Mesenchymal stem cell (in vitro differentiated cells and primary cell): ENCODE measurements at regions not wholly inside any gene's neighbourhood (a gene's known extent, or its start where the extent isn't known, plus 50 kb on each side); places are given as distances from the start of the nearest gene placed in this dataset.

Source experiments
- DNase-seq: peaks from one replicate; pipeline ENCODE4 v3.0.0-alpha.2; 2013
- H2AFZ ChIP-seq: one replicate; pipeline ENCODE4 v1.6.1; 2013; ENCODE audit warnings: low read depth, mild to moderate bottlenecking, control low read depth, inconsistent platforms, low read length, moderate library complexity
- H2AK5ac ChIP-seq: 2 replicates; pipeline ENCODE4 v1.6.1; 2013; ENCODE audit warnings: low read length, moderate library complexity, mild to moderate bottlenecking, inconsistent platforms; ENCODE audit not compliant: severe bottlenecking
- H2BK120ac ChIP-seq: one replicate; pipeline ENCODE4 v1.6.1; 2013; ENCODE audit warnings: low read depth, mild to moderate bottlenecking, inconsistent platforms, low read length, moderate library complexity
- H2BK12ac ChIP-seq, 2 experiments: one replicate each; pipeline ENCODE4 v1.6.1; 2013; ENCODE audit warnings: inconsistent platforms in 2 of 2, low read length in 2 of 2, mild to moderate bottlenecking in 2 of 2, moderate library complexity in 2 of 2, control low read depth in 1 of 2
- H2BK15ac ChIP-seq: one replicate; pipeline ENCODE4 v1.6.1; 2013; ENCODE audit warnings: mild to moderate bottlenecking, low read depth, inconsistent platforms; ENCODE audit not compliant: poor library complexity, severe bottlenecking
- H2BK5ac ChIP-seq: 2 replicates; pipeline ENCODE4 v1.6.1; 2013; ENCODE audit warnings: low read depth, mild to moderate bottlenecking, low read length, control low read depth, inconsistent platforms; ENCODE audit not compliant: poor library complexity, severe bottlenecking
- H3K14ac ChIP-seq, 2 experiments: one replicate each; pipeline ENCODE4 v1.6.1; 2013; ENCODE audit warnings: inconsistent platforms in 2 of 2, low read length in 2 of 2, control low read depth in 1 of 2, mild to moderate bottlenecking in 1 of 2, moderate library complexity in 1 of 2
- H3K18ac ChIP-seq, 2 experiments: one replicate each; pipeline ENCODE4 v1.6.1; 2013; ENCODE audit warnings: inconsistent platforms in 2 of 2, low read length in 2 of 2, control low read depth in 1 of 2, low read depth in 1 of 2, mild to moderate bottlenecking in 1 of 2
- H3K23ac ChIP-seq, 2 experiments: one replicate each; pipeline ENCODE4 v1.6.1; 2013; ENCODE audit warnings: inconsistent platforms in 2 of 2, low read length in 2 of 2, mild to moderate bottlenecking in 2 of 2, moderate library complexity in 2 of 2, control low read depth in 1 of 2
- H3K27ac ChIP-seq: 2 replicates; pipeline ENCODE4 v1.5.1; 2013; ENCODE audit warnings: mild to moderate bottlenecking, moderate library complexity, low read length, control low read depth, inconsistent platforms; ENCODE audit not compliant: poor library complexity, severe bottlenecking
- H3K27me3 ChIP-seq, 2 experiments: 2 replicates each; pipeline versions ENCODE4 v1.6.1 to v1.7.0; 2013; ENCODE audit warnings: low read length in 2 of 2, mild to moderate bottlenecking in 2 of 2, moderate library complexity in 2 of 2, control low read depth in 1 of 2, inconsistent platforms in 1 of 2; ENCODE audit not compliant: control insufficient read depth in 1 of 2, insufficient read depth in 1 of 2
- H3K36me3 ChIP-seq, 2 experiments: 2 replicates each; pipeline versions ENCODE4 v1.6.1 to v1.7.0; 2013; ENCODE audit warnings: low read length in 2 of 2, control low read depth in 1 of 2, inconsistent platforms in 1 of 2, low read depth in 1 of 2, mild to moderate bottlenecking in 1 of 2; ENCODE audit not compliant: insufficient read depth in 2 of 2, control insufficient read depth in 1 of 2
- H3K4ac ChIP-seq, 2 experiments: one replicate each; pipeline ENCODE4 v1.6.1; 2013; ENCODE audit warnings: inconsistent platforms in 2 of 2, low read length in 2 of 2, mild to moderate bottlenecking in 2 of 2, moderate library complexity in 2 of 2, control low read depth in 1 of 2, low read depth in 1 of 2
- H3K4me1 ChIP-seq: 2 replicates; pipeline ENCODE4 v1.6.1; 2013; ENCODE audit warnings: low read depth, low read length, control low read depth; ENCODE audit not compliant: control insufficient read depth, insufficient read depth
- H3K4me2 ChIP-seq: 2 replicates; pipeline ENCODE4 v1.6.1; 2013; ENCODE audit warnings: low read length, mild to moderate bottlenecking, inconsistent platforms; ENCODE audit not compliant: poor library complexity, severe bottlenecking
- H3K4me3 ChIP-seq, 2 experiments: 2 replicates each; pipeline versions ENCODE4 v1.5.1 to v1.7.0; 2013; ENCODE audit warnings: low read length in 2 of 2, mild to moderate bottlenecking in 2 of 2, control low read depth in 1 of 2, low read depth in 1 of 2; ENCODE audit not compliant: insufficient read depth in 1 of 2
- H3K79me1 ChIP-seq: replicated peaks from 2 replicates; pipeline ENCODE4 v1.6.1; 2013; ENCODE audit warnings: mild to moderate bottlenecking, control low read depth, low read length, inconsistent platforms; ENCODE audit not compliant: poor library complexity, severe bottlenecking
- H3K9ac ChIP-seq: 2 replicates; pipeline ENCODE4 v1.7.0; 2013; ENCODE audit warnings: mild to moderate bottlenecking, low read length, moderate library complexity
- H3K9me3 ChIP-seq: 2 replicates; pipeline ENCODE4 v1.7.0; 2013; ENCODE audit warnings: mild to moderate bottlenecking, low read length; ENCODE audit not compliant: control insufficient read depth
- H4K8ac ChIP-seq: one replicate; pipeline ENCODE4 v1.6.1; 2013; ENCODE audit warnings: inconsistent platforms, mild to moderate bottlenecking, low read length, moderate library complexity
- H4K91ac ChIP-seq: one replicate; pipeline ENCODE4 v1.6.1; 2013; ENCODE audit warnings: mild to moderate bottlenecking, low read length, inconsistent platforms
- WGBS: methylation state at CpG from one replicate; pipeline ENCODE4 v1.1.7; 2013; ENCODE audit warnings: mixed read lengths; 5-methylcytosine and 5-hydroxymethylcytosine counted together

DNA sequence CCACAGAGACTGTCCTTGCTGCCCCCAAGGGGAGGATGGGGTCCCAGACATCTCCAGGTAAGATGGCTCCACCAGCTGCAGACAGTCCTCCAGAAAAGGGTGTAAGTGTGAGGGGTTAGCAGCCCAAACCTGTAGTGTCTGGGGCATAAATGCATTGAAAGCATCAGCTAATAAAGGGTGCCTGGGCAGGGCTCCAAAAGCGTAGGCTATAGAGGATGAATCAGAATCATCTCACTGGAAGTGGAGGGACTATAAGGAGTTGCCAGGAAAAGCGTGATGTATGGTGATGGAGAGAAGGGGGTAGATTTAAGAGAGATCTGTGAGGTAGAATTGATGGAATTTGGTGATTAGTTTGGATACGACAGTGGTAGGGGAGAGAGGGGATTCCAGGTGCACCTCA, 79.9 kb upstream of the ONECUT1 start:
- Histone ChIP-seq H2AK5ac (no peak overlapping the region), H3K36me3 (no peaks in the 10 kb centered on the region), H3K9me3 (peaks cover 3% of the 10 kb centered on the region), H2BK15ac (no peak overlapping the region), H3K4me2 (no peak overlapping the region), H2BK120ac (no peak overlapping the region), H3K18ac (no peak overlapping the region), H3K4me3 (no peak overlapping the region), H4K91ac (no peak overlapping the region), H3K79me1 (no peaks in the 10 kb centered on the region), H2BK12ac (no peak overlapping the region), H3K14ac (no peak overlapping the region), H3K4ac (no peak overlapping the region), H3K4me1 (no peaks in the 10 kb centered on the region), H3K27ac (no peak overlapping the region), H3K9ac (no peak overlapping the region), H2BK5ac (no peak overlapping the region), H2AFZ (no peak overlapping the region), H3K27me3 (peaks cover 0 to 25% of the 10 kb centered on the region in 2 experiments), H4K8ac (no peak overlapping the region), H3K23ac (no peak overlapping the region)
- DNase-seq: no peak
- WGBS: 76% methylated on average over 3 of the region's 3 CpGs

DNA sequence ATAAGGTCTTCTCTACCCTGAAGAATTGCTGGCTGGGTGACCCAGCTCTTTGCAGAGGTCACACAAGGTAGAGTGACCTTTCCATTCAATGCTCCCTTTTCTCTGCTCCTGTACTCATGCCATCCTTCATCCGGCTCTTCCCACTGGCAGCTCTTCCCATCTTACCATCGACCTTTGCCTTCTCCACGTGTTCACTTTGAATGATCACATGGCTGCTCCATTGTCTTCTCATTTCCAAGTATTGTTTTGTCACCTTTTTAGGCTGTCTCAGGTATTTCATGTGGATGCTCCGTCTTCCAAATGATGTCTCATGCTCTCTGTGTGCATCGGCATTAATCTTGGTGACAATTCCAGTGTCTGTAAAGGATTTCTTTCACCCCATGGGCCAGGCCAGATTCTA, 76.6 kb upstream of the ONECUT1 start:
- Histone ChIP-seq H3K27ac (no peak overlapping the region), H3K27me3 (peaks cover 0 to 20% of the 10 kb centered on the region in 2 experiments), H3K14ac (no peak overlapping the region)

DNA sequence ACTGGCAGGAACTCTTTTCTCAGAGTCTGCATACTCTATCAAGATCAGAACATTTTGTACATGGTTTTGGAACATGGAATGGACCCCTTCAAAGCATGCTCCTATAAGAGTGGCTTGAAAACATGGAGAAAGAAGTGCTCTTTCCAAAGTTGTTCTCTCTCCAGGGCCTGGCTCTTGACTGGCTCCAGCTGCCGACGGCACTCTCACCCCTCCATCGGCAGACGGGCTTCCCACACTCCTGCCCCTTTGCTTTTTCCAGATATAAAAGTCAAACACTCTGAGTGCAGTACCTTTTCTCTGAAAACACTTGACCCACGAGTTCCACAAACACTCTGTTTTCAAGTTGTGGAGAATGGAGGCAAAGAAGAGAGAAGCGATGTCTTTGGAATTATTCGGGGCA, 72.5 kb upstream of the ONECUT1 start:
- Histone ChIP-seq H2AFZ (no peak overlapping the region), H3K4me2 (no peak overlapping the region), H3K27ac (no peak overlapping the region), H3K27me3 (peaks cover 5 to 11% of the 10 kb centered on the region in 2 experiments), H4K8ac (no peak overlapping the region), H3K4ac (no peak overlapping the region), H3K4me3 (no peak overlapping the region), H3K4me1 (peaks cover 4% of the 10 kb centered on the region), H3K79me1 (no peaks in the 10 kb centered on the region), H2BK15ac (no peak overlapping the region), H3K36me3 (no peaks in the 10 kb centered on the region), H3K9me3 (peaks cover 3% of the 10 kb centered on the region), H3K9ac (no peak overlapping the region), H3K18ac (no peak overlapping the region), H2BK5ac (no peak overlapping the region), H2AK5ac (no peak overlapping the region), H3K14ac (no peak overlapping the region), H2BK12ac (no peak overlapping the region), H2BK120ac (no peak overlapping the region), H3K23ac (no peak overlapping the region), H4K91ac (no peak overlapping the region)
- DNase-seq: no peak
- 81% methylated on average over 7 of the region's 7 CpGs for WGBS

More for the DNA sequence above, 76.6 kb upstream of the ONECUT1 start:
- DNase-seq: no peak
- H3K4me2 ChIP-seq: no peak overlapping the region
- no peak overlapping the region for H3K4me3 ChIP-seq
- H3K4me1 ChIP-seq: no peaks in the 10 kb centered on the region
- no peak overlapping the region for H4K91ac ChIP-seq
- no peak overlapping the region for H3K9ac ChIP-seq
- H2BK12ac ChIP-seq: no peak overlapping the region
- no peak overlapping the region for H3K23ac ChIP-seq
- no peak overlapping the region for H2BK15ac ChIP-seq
- H2BK120ac ChIP-seq: no peak overlapping the region
- no peak overlapping the region for H2AFZ ChIP-seq
- H3K4ac ChIP-seq: no peak overlapping the region
- 60% methylated on average over 5 of the region's 5 CpGs for WGBS
- no peak overlapping the region for H2AK5ac ChIP-seq
- no peak overlapping the region for H4K8ac ChIP-seq
- H3K79me1 ChIP-seq: no peaks in the 10 kb centered on the region
- H2BK5ac ChIP-seq: no peak overlapping the region
- no peaks in the 10 kb centered on the region for H3K36me3 ChIP-seq
- H3K18ac ChIP-seq: no peak overlapping the region
- peaks cover 3% of the 10 kb centered on the region for H3K9me3 ChIP-seq

DNA sequence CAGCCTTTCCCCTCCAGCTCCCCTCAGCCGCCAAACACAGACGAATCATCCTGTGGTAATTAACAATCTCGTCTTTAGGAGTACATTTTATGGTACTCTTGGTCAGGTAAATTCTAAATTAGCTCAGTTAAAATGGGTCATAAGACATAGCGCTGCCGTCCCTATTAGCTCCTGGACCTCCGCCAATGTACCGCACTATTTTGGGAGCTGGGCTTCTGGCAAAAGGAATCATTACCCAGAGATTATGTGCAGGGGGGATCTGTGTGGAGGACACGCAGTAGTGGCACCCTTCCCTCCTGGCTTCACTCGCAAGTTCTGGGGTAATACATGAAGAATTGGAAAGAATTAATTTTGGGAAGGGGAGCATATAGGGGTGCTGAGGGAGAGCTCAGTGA, 68.6 kb upstream of the ONECUT1 start:
- H3K27me3 ChIP-seq: peaks cover 5 to 11% of the 10 kb centered on the region in 2 experiments

More for the DNA sequence above, 68.6 kb upstream of the ONECUT1 start:
- H3K14ac ChIP-seq: no peak overlapping the region
- H3K23ac ChIP-seq: no peak overlapping the region
- H2BK5ac ChIP-seq: no peak overlapping the region
- WGBS: 83% methylated on average over 9 of the region's 9 CpGs
- no peak overlapping the region for H3K27ac ChIP-seq
- no peak overlapping the region for H4K8ac ChIP-seq
- no peak overlapping the region for H3K18ac ChIP-seq
- no peaks in the 10 kb centered on the region for H3K9me3 ChIP-seq
- no peak overlapping the region for H3K9ac ChIP-seq
- H2BK12ac ChIP-seq: no peak overlapping the region
- no peak overlapping the region for H2BK15ac ChIP-seq
- no peaks in the 10 kb centered on the region for H3K36me3 ChIP-seq
- H3K79me1 ChIP-seq: no peaks in the 10 kb centered on the region
- no peak overlapping the region for H2AFZ ChIP-seq
- no peak overlapping the region for H3K4me3 ChIP-seq
- H3K4me1 ChIP-seq: peaks cover 7% of the 10 kb centered on the region
- no peak overlapping the region for H3K4ac ChIP-seq
- H4K91ac ChIP-seq: no peak overlapping the region
- DNase-seq: no peak
- no peak overlapping the region for H3K4me2 ChIP-seq
- H2BK120ac ChIP-seq: no peak overlapping the region
- H2AK5ac ChIP-seq: peak overlapping the region; percentile 52
